Neural cell (in vitro differentiated cells): ENCODE measurements at regions not wholly inside any gene's neighbourhood (a gene's known extent, or its start where the extent isn't known, plus 50 kb on each side); places are given as distances from the start of the nearest gene placed in this dataset.

Experiments used
- H2AFZ ChIP-seq: fragments of 200-600, 300-800 bp; sonication (generic), shearing (Covaris generic); 2 replicates; pipeline ENCODE4 v1.6.0; 2014; ENCODE audit warnings: low read depth, mild to moderate bottlenecking, antibody characterized with exemption, low read length, moderate library complexity
- H3F3A ChIP-seq: fragments of 200-600 bp; shearing (Covaris generic); 2 replicates; pipeline ENCODE4 v1.6.1; 2016; ENCODE audit warnings: mild to moderate bottlenecking, moderate library complexity, mixed read lengths, antibody characterized with exemption, low read length; ENCODE audit not compliant: insufficient read depth, poor library complexity, severe bottlenecking
- H3K27ac ChIP-seq: fragments of 200-600, 300-800 bp; sonication (generic), shearing (Covaris generic); 2 replicates; pipeline ENCODE4 v1.5.1; 2014; ENCODE audit warnings: mild to moderate bottlenecking, low read length, moderate library complexity
- H3K27me3 ChIP-seq: fragments of 300-800, 200-600 bp; sonication (generic), shearing (Covaris generic); 2 replicates; pipeline ENCODE4 v1.6.0; 2014; ENCODE audit warnings: mild to moderate bottlenecking, low read depth, low read length, moderate library complexity; ENCODE audit not compliant: insufficient read depth
- H3K36me3 ChIP-seq: fragments of 300-800, 200-600 bp; sonication (generic), shearing (Covaris generic); 2 replicates; pipeline ENCODE4 v1.5.1; 2014; ENCODE audit warnings: mild to moderate bottlenecking, antibody characterized with exemption, low read length, moderate library complexity; ENCODE audit not compliant: insufficient read depth
- H3K4me2 ChIP-seq: fragments of 300-800, 200-600 bp; sonication (generic), shearing (Covaris generic); 2 replicates; pipeline ENCODE4 v1.6.0; 2014; ENCODE audit warnings: mild to moderate bottlenecking, low read length
- H3K4me3 ChIP-seq: fragments of 300-800, 200-600 bp; sonication (generic), shearing (Covaris generic); 2 replicates; pipeline ENCODE4 v1.5.1; 2014; ENCODE audit warnings: mild to moderate bottlenecking, low read length, moderate library complexity
- H3K79me2 ChIP-seq: fragments of 200-600 bp; shearing (Covaris generic); replicated peaks from 2 replicates; pipeline ENCODE4 v1.6.0; 2014; ENCODE audit warnings: mild to moderate bottlenecking, low read length, moderate library complexity; ENCODE audit not compliant: insufficient read depth
- H3K9ac ChIP-seq: fragments of 300-800, 200-600 bp; sonication (generic), shearing (Covaris generic); 2 replicates; pipeline ENCODE4 v1.6.1; 2016; ENCODE audit warnings: mild to moderate bottlenecking, low read length, mixed read lengths
- H3K9me2 ChIP-seq: fragments of 200-600 bp; shearing (Covaris generic); 2 replicates; pipeline ENCODE4 v1.6.1; 2016; ENCODE audit warnings: mild to moderate bottlenecking, low read length, mixed read lengths; ENCODE audit not compliant: insufficient read depth
- H3K9me3 ChIP-seq: fragments of 200-600, 300-800 bp; sonication (generic), shearing (Covaris generic); 2 replicates; pipeline ENCODE4 v1.6.1; 2016; ENCODE audit warnings: mild to moderate bottlenecking, mixed run types, low read length, moderate library complexity, mixed read lengths
- H4K20me1 ChIP-seq: fragments of 200-600 bp; shearing (Covaris generic); 2 replicates; pipeline ENCODE4 v1.6.1; 2016; ENCODE audit warnings: mild to moderate bottlenecking, mixed run types; ENCODE audit not compliant: insufficient read depth
- EP300 ChIP-seq: fragments of 450-650 bp; conservative IDR thresholded peaks from 2 replicates; pipeline ENCODE4 v1.6.1; 2014; ENCODE audit warnings: antibody characterized with exemption, mild to moderate bottlenecking, moderate library complexity; ENCODE audit not compliant: poor library complexity, severe bottlenecking
- EZH2 ChIP-seq: fragments of 200-600, 300-800 bp; shearing (Covaris generic), sonication (generic); IDR thresholded peaks from 2 replicates; pipeline ENCODE4 v1.6.1; 2014; ENCODE audit warnings: antibody characterized with exemption, low read length, borderline replicate concordance, mild to moderate bottlenecking; ENCODE audit not compliant: insufficient read depth, poor library complexity, severe bottlenecking
- MXI1 ChIP-seq: fragments of 450-650 bp; conservative IDR thresholded peaks from 2 replicates; pipeline ENCODE4 v1.6.1; 2014; ENCODE audit warnings: antibody characterized with exemption, mild to moderate bottlenecking; ENCODE audit not compliant: poor library complexity, severe bottlenecking
- POLR2AphosphoS5 ChIP-seq: IDR thresholded peaks from 2 replicates; pipeline ENCODE4 v1.6.1; 2012
- RAD21 ChIP-seq: fragments of 450-650 bp; conservative IDR thresholded peaks from 2 replicates; pipeline ENCODE4 v1.6.1; 2014; ENCODE audit warnings: antibody characterized with exemption, mild to moderate bottlenecking, moderate library complexity
- SMC3 ChIP-seq: fragments of 450-650 bp; conservative IDR thresholded peaks from 2 replicates; pipeline ENCODE4 v1.6.1; 2014; ENCODE audit warnings: antibody characterized with exemption, mild to moderate bottlenecking, moderate library complexity; ENCODE audit not compliant: poor library complexity
- TAF1 ChIP-seq: IDR thresholded peaks from 2 replicates; pipeline ENCODE4 v1.6.1; 2012; ENCODE audit warnings: low read depth
- TF ChIP-seq, protein P1 (sequence below): fragments of 450-650 bp; IDR thresholded peaks from 2 replicates; pipeline ENCODE4 v1.5.1; 2014; ENCODE audit warnings: antibody characterized with exemption, mild to moderate bottlenecking, moderate library complexity; ENCODE audit not compliant: poor library complexity, severe bottlenecking
- TF ChIP-seq, protein P2 (sequence below): IDR thresholded peaks from 2 replicates; pipeline ENCODE4 v1.6.1; 2012; ENCODE audit warnings: borderline replicate concordance

DNA sequence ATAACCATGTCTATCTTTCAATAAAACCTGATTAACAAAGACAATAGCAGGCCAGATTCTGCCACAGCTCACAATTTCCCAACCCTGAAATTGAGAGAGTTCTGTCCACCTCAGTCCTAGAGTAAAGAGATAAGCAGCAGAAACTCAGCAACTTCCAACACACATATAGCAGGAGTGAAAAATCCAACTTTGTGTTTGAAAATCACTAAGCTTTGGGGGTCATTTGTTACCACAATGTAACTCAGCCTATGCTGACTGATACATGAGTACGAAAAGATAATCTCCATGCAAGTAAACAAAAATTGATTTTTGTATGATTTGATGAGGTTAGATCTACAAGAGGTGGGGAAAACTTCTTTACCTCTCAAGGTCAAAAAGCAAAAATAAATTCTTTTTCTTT is 231.0 kb upstream of the DAPK1 start:
- H3K9ac ChIP-seq = no peak overlapping the region
- H3K9me2 ChIP-seq = no peaks in the 10 kb centered on the region
- no peak for TF ChIP-seq POLR2AphosphoS5
- TF ChIP-seq TAF1 = no peak
- no peak for TF ChIP-seq MXI1
- no peak for TF ChIP-seq SMC3
- TF ChIP-seq EP300 = no peak
- TF ChIP-seq, protein P1, sequence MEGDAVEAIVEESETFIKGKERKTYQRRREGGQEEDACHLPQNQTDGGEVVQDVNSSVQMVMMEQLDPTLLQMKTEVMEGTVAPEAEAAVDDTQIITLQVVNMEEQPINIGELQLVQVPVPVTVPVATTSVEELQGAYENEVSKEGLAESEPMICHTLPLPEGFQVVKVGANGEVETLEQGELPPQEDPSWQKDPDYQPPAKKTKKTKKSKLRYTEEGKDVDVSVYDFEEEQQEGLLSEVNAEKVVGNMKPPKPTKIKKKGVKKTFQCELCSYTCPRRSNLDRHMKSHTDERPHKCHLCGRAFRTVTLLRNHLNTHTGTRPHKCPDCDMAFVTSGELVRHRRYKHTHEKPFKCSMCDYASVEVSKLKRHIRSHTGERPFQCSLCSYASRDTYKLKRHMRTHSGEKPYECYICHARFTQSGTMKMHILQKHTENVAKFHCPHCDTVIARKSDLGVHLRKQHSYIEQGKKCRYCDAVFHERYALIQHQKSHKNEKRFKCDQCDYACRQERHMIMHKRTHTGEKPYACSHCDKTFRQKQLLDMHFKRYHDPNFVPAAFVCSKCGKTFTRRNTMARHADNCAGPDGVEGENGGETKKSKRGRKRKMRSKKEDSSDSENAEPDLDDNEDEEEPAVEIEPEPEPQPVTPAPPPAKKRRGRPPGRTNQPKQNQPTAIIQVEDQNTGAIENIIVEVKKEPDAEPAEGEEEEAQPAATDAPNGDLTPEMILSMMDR = no peak
- no peak for TF ChIP-seq RAD21
- TF ChIP-seq, protein P2, sequence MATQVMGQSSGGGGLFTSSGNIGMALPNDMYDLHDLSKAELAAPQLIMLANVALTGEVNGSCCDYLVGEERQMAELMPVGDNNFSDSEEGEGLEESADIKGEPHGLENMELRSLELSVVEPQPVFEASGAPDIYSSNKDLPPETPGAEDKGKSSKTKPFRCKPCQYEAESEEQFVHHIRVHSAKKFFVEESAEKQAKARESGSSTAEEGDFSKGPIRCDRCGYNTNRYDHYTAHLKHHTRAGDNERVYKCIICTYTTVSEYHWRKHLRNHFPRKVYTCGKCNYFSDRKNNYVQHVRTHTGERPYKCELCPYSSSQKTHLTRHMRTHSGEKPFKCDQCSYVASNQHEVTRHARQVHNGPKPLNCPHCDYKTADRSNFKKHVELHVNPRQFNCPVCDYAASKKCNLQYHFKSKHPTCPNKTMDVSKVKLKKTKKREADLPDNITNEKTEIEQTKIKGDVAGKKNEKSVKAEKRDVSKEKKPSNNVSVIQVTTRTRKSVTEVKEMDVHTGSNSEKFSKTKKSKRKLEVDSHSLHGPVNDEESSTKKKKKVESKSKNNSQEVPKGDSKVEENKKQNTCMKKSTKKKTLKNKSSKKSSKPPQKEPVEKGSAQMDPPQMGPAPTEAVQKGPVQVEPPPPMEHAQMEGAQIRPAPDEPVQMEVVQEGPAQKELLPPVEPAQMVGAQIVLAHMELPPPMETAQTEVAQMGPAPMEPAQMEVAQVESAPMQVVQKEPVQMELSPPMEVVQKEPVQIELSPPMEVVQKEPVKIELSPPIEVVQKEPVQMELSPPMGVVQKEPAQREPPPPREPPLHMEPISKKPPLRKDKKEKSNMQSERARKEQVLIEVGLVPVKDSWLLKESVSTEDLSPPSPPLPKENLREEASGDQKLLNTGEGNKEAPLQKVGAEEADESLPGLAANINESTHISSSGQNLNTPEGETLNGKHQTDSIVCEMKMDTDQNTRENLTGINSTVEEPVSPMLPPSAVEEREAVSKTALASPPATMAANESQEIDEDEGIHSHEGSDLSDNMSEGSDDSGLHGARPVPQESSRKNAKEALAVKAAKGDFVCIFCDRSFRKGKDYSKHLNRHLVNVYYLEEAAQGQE = no peak
- TF ChIP-seq EZH2 = no peak
- no peaks in the 10 kb centered on the region for H3K9me3 ChIP-seq
- no peaks in the 10 kb centered on the region for H3F3A ChIP-seq
- H3K4me3 ChIP-seq = no peak overlapping the region
- no peak overlapping the region for H2AFZ ChIP-seq
- H3K27me3 ChIP-seq = no peaks in the 10 kb centered on the region
- H3K4me2 ChIP-seq = no peak overlapping the region
- no peaks in the 10 kb centered on the region for H3K79me2 ChIP-seq
- no peaks in the 10 kb centered on the region for H3K36me3 ChIP-seq
- no peaks in the 10 kb centered on the region for H4K20me1 ChIP-seq
- H3K27ac ChIP-seq = no peak overlapping the region

DNA sequence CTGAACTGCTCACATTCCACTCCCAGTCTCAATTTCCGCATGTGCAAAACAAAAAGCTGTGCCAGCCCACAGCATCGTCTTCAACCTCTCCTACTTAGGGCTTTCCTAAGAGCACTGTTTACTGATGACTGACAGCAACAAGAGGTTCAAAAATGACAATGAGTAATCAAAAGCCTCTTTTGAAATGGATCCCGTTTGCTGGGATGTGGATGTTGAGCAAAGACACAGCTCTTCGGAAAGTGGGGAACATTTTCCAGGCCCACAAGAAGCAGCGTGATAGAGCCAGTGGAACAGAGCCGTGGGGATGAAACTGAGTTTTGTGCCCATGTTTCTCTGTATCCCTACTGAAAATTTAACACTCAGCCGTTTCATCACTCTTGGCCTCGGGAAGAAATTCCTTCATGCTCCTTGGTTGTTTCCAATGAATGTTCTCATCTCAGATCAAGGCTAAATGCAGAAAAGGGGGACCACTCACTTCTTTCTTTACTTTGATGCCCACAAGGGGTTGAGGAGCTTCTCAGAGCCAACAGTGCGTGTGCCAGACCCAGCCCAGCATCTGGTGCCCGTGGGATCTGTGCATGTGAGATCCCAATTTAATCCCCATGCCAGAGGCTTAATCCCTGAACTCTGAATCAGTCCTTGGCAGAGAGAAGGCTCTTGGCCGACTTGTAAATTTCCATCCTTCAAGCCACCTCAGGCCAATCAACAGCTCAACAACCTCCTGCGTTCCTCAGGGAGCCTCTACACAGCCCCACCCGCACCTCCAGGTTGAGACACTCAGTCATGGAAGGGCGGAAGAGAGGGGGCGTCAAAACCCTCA is 230.2 kb upstream of the DAPK1 start:
- no peaks in the 10 kb centered on the region for H3K9me3 ChIP-seq
- no peaks in the 10 kb centered on the region for H3K36me3 ChIP-seq
- no peaks in the 10 kb centered on the region for H4K20me1 ChIP-seq
- H3K9ac ChIP-seq = no peak overlapping the region
- H3K4me3 ChIP-seq = no peak overlapping the region
- TF ChIP-seq EP300 (no peak), TAF1 (no peak), SMC3 (no peak), POLR2AphosphoS5 (no peak), MXI1 (no peak)
- TF ChIP-seq, protein P1 = no peak
- TF ChIP-seq, protein P2 = no peak
- H3K79me2 ChIP-seq = no peaks in the 10 kb centered on the region
- no peaks in the 10 kb centered on the region for H3K27me3 ChIP-seq
- no peak overlapping the region for H2AFZ ChIP-seq
- H3F3A ChIP-seq = no peaks in the 10 kb centered on the region
- H3K27ac ChIP-seq = no peak overlapping the region
- no peak overlapping the region for H3K4me2 ChIP-seq
- no peaks in the 10 kb centered on the region for H3K9me2 ChIP-seq
